NCI-H510A (cell line): ENCODE measurements at regions not wholly inside any gene's neighbourhood (a gene's known extent, or its start where the extent isn't known, plus 50 kb on each side); places are given as distances from the start of the nearest gene placed in this dataset.
A peak's percentile ranks its signal among the peaks of the same experiment; 100 is the strongest.

Experiments
- DNase-seq: peaks from one replicate; lab custom pipeline; 2025; lab: John Stamatoyannopoulos, UW

DNA sequence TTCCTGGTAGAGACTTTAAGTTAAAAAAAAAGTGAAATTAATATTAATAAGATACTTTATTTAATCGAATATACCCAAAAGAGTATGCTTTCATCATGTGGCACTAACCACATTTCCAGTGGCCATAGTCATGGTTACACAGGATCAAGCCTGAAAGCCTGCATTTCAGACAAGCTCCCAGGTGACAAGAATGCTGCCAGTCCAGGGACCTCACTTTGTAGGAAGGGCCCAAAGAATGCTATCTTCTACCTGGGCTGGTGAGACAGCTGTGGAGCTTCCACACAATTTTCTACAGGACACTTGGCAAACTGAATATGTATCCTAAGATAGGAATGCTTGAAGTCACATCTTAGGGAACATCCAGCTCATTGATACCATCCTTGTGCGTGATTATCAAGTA lies 203.8 kb downstream of the AUH start:
- DNase-seq = no peak

DNA sequence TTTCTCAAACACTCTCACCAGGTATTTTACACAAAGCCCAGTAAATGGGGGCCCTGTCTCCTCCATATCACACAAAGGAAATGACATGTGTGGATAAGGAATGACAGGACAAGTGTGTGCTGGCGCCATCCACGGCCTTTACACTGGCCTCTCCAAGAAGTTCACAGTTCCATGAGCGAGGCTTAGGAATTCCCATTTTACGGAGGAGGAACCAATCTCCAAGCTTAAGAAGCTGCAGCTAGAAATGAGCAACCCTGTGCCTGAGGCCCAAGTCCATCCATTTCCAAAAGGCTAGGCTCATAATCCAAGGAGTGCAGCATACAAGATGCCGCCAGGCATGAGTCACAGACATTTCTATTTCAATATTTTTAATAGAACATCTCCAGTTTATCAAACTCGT lies 203.4 kb downstream of the AUH start:
- no peak for DNase-seq

DNA sequence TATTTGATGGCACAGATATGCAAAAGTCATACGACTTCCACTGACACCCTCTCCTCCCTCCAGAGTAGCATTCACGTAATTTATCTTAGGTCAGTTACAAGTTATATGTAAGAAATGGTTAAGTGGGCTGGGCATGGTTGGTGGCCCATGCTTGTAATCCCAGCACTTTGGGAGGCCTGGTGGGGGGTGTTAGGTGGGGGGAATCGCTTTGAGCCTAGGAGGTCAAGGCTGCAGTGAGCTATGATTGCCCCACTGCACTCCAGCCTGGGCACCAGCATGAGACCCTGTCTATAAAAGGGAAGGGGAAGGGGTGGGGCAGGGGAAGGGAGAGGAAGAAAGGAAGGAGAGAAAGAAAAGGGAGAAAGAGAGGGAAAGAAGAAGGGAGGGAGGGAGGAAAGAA lies 202.8 kb downstream of the AUH start:
- DNase-seq = no peak

DNA sequence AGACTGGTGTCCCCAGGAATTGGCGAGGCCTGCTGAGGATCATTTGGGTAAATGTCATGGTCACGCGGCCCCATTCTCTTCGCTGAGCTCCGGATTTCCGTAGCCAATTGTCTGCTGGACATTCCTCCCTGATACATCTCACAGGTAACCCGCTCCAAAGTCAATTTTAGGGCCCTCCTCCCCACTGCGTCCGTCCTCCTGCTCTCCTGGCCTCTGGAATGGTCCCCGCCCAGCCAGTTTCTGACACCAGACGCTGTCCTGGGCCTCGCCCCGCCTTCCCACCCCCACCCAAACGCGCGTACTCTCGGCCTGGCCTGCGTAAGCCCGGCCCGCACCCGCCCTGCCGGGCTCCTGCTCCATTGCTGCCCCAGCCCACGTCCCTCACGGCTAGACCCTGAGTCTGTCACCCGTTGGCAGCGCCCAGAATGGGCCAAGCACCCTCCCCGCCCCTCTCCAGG lies 202.0 kb downstream of the AUH start:
- DNase-seq = no peak

DNA sequence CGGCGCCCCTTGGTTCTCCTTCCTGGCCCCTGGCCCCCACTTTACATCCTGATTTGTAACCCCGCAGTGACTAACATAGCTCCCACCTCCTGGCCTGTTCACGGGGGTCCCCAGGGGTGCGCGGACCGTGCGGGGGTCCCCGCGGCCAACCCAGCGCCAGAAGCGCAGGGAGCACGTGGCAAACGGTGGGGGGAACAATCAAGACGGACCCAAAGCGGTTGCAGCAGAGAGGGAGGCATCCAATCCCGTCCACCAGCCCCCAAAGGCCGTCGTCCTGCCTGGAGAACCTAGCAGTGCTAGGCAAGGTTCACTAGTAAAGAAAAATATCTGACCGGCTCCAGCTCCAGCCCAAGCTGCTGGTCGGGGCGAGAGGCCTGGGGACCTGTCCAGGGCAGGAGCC lies 201.5 kb downstream of the AUH start:
- DNase-seq = no peak

DNA sequence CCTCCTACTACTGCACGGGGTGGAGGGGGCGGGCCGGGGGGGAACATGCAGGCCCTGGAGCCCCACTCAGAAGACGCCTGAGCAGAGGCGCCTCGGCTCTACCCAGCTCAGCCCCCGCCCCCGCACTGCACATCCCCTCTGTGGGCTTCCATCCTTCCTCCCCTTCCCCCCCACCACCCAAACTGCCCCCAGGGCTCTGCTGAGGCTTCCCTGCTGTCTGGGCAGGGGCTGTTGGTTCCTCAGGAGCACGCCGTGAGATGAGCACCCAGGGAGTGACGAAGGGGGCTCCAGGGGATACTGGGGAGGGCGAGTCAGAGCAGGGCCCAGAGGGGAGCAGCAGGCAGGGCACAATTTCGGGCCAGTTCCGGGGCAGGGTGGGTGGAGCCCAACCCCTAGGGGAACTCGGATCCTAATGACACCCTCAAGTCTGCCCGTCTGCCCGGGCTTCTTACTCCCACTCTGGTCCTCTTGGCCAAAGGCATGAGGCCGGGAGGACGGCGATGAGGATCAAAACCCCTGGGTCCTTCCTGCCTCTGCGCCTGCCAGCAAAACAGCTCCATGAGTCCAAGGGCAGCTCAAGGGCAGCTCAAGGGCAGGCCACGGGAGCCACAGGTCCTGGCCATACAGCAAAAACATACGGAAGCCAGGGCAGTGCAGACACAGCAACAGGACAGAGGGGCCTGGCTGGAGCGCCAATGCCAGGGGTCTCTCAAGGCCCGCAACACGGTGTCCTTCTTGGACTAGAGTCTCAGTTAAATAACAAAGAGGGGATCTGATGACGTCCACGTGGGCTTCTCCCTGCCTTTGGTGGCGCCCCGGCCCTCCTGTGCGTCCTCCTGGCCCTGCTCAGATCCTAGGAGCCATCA lies 200.9 kb downstream of the AUH start:
- DNase-seq = no peak

DNA sequence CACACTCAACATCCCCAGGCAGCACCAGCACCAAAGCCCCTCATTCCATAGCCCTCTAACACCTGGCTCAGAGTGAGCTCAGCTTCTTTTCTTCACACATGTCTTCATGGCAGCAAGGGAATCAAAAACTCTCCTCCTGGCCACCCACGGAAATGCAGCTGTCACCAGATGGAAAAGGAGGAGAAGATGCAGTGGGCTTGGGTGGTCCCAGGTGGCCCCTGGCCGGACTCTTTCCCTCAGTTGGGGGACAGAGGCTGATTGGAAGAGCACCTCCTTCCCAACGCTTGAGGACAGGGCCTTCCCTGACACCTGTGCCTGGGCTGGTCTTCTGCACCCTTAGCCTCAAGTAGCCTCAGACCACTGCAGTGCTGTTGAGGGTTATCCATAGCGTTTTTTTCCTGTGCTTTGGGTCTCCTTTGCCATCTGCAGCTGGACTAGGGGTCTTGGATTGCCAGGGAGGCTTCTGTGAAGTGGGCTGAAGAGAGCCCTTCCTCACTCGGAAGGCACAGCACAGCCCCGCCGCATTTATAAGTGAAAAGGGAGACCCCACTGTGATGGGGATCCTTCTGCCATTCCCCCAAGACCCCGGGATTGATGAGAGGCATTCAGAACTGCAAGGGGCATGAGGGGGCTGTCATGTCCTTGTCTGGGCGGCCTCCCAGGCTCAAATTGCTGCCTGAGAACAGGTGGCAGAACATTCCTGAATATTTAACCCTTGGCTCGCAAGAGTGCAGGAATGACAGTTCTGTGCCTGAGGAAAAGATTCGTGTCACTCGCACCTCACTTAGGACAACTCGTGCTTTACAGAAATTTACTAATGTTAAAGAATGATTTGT lies 200.0 kb downstream of the AUH start:
- no peak for DNase-seq

DNA sequence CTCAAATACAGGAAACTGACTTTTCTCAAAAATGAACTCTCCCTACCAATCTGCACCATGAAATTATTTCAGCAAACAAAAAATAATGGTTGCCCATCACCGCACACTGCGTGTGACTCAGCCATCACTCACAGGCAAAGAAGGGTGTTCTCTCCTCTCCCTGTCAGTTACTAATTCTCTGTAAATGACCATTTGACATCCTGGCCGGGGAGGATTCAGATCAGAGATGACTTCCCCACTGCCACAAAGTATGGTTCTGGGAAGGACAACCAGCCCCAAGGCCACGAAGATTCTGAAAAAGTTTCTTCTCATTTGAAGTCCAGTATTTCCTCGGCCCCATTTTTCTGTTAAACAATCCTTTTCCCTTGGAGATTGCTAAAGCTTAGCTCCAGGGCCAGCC lies 199.4 kb downstream of the AUH start:
- no peak for DNase-seq

DNA sequence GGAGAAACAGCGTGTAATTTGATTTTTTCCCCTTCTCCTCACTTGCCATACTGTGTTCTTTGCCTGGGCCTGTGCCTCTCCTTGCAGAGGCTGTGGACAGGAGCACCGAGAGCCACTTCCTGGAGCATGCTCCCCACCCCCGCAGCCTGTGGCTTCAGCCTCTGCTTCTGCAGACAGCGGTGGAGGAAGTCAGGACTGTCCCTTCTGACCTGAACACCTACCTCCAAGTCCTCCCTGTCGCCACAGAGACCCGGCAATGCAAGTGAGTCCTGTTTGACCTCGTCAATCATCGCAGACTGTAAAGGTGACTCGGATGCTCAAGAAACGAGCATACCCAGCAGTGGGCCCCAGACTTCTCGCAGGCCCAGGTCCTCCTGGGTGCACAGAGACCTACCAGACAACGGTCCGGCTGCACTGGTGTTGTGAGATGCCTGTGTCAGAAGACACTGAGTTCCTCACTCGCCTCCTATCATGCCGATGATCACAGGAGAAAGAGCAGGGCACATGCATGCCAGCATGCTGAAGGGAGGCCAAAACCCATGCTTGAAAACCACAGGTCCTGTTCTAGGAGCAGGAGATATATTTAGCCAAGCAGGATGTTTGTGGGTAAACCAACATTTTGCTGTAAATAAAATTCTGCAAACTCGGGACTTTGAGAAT lies 198.8 kb downstream of the AUH start:
- peak; percentile 17 for DNase-seq

DNA sequence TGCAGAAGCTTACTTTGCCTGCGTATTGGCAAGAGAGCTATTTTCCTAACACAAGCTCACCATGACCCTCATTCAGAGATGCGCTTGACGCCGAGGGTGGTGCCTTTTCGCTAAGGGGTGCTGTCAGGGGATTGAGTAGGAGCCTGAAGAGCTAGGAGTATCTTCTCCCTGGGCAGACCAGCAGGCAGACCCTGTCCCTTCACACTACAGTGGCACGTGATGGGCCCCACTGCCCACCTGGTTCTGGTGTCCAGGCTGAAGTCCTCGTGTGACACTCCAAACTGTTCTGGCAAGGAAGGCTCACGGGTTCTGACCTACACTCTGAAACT lies 198.3 kb downstream of the AUH start:
- DNase-seq = no peak

DNA sequence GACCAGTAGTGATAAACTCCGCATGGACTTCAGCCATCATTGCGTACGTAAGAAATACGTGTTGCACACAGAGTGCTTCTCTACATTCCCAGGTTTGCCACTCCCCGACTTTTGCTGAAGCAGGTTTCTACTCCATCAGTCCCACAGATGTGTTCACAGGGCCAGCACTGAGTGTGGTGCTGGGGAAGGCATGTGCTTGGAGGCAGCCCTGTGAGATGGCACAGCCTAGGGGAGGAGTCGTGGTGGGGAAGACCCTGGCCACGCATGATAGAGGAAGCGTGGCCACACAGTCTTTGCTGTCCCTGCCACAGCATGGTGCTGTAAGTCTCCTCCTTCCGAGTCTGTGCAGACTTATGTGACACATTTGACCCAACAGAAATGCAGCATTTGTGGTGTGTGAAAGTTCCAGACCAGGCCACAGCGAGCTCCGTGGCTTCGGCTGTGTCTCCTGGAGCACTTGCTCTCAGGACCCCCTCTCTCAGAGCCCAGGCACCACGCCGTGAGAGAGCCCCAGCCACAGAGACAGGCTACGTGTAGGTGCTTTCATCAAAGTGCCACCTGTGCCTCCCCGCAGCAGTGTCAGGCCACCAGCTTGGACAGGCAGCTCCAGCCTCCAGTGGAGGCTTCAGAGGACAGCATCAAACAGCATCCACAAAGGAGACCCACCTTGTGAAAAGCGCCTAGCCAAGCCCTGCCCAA lies 197.8 kb downstream of the AUH start:
- no peak for DNase-seq
